Epidermal melanocyte (primary cell): ENCODE measurements at regions not wholly inside any gene's neighbourhood (a gene's known extent, or its start where the extent isn't known, plus 50 kb on each side); places are given as distances from the start of the nearest gene placed in this dataset.

Source experiments
- DNase-seq: peaks from one replicate; pipeline ENCODE4 v3.0.0; 2011; ENCODE audit warnings: low spot score; ENCODE audit not compliant: insufficient read length

GRCh38 chr15:93289941-93290617, 201.1 kb upstream of the RGMA start:
- no peak for DNase-seq

- DNase-seq: no peak
These were observed 199.8 kb upstream of the RGMA start for GRCh38 chr15:93288728-93289294.

- DNase-seq: no peak
These were observed 197.4 kb upstream of the RGMA start for GRCh38 chr15:93286446-93286845.

- no peak for DNase-seq
These were observed 194.8 kb upstream of the RGMA start for GRCh38 chr15:93283854-93284253.

GRCh38 chr15:93282808-93283207, 193.8 kb upstream of the RGMA start:
- DNase-seq: no peak

- DNase-seq: no peak
These were observed 189.8 kb upstream of the RGMA start for GRCh38 chr15:93278783-93279182.

- no peak for DNase-seq
These were observed 189.0 kb upstream of the RGMA start for GRCh38 chr15:93278006-93278405.

- no peak for DNase-seq
These were observed 185.2 kb upstream of the RGMA start for GRCh38 chr15:93274257-93274656.

GRCh38 chr15:93271871-93272270, 182.9 kb upstream of the RGMA start:
- no peak for DNase-seq

- DNase-seq: no peak
These were observed 182.0 kb upstream of the RGMA start for GRCh38 chr15:93270937-93271467.

GRCh38 chr15:93268066-93268465, 179.1 kb upstream of the RGMA start:
- no peak for DNase-seq

- DNase-seq: no peak
These were observed 177.3 kb upstream of the RGMA start for GRCh38 chr15:93266291-93266690.

GRCh38 chr15:93265111-93265556, 176.1 kb upstream of the RGMA start:
- DNase-seq: no peak

- DNase-seq: no peak
These were observed 172.8 kb upstream of the RGMA start for GRCh38 chr15:93261845-93262244.

- no peak for DNase-seq
These were observed 168.9 kb upstream of the RGMA start for GRCh38 chr15:93257920-93258319.

GRCh38 chr15:93253681-93254080, 164.7 kb upstream of the RGMA start:
- DNase-seq: no peak

- DNase-seq: no peak
These were observed 163.8 kb upstream of the RGMA start for GRCh38 chr15:93252780-93253179.

- no peak for DNase-seq
These were observed 161.9 kb upstream of the RGMA start for GRCh38 chr15:93250950-93251349.

GRCh38 chr15:93250209-93250608, 161.2 kb upstream of the RGMA start:
- DNase-seq: no peak

GRCh38 chr15:93249623-93250022, 160.6 kb upstream of the RGMA start:
- no peak for DNase-seq

- no peak for DNase-seq
These were observed 158.6 kb upstream of the RGMA start for GRCh38 chr15:93247466-93248121.
